Osteoblast (primary cell): ENCODE measurements at regions not wholly inside any gene's neighbourhood (a gene's known extent, or its start where the extent isn't known, plus 50 kb on each side); places are given as distances from the start of the nearest gene placed in this dataset.

Experiments
- DNase-seq: peaks from one replicate; pipeline ENCODE4 v3.0.0; 2011; ENCODE audit warnings: low spot score, mixed read lengths; ENCODE audit not compliant: insufficient read length; ENCODE audit errors: missing footprints
- H2AFZ ChIP-seq: 2 replicates; pipeline ENCODE4 v1.6.0; 2011; ENCODE audit warnings: mild to moderate bottlenecking, low read length
- H3K27ac ChIP-seq: 2 replicates; pipeline ENCODE4 v1.5.1; 2011; ENCODE audit warnings: mild to moderate bottlenecking, low read depth, low read length, moderate library complexity
- H3K27me3 ChIP-seq: 2 replicates; pipeline ENCODE4 v1.6.0; 2012; ENCODE audit warnings: mild to moderate bottlenecking, control low read depth, inconsistent platforms, low read length, moderate library complexity; ENCODE audit not compliant: insufficient read depth
- H3K36me3 ChIP-seq: 2 replicates; pipeline ENCODE4 v1.5.1; 2011; ENCODE audit warnings: mild to moderate bottlenecking, low read length, control low read depth, moderate library complexity; ENCODE audit not compliant: insufficient read depth
- H3K4me1 ChIP-seq: 2 replicates; pipeline ENCODE4 v1.5.1; 2011; ENCODE audit warnings: mild to moderate bottlenecking, low read length, control low read depth, moderate library complexity; ENCODE audit not compliant: insufficient read depth
- H3K4me2 ChIP-seq: 2 replicates; pipeline ENCODE4 v1.6.0; 2011; ENCODE audit warnings: mild to moderate bottlenecking, low read length; ENCODE audit not compliant: insufficient read depth
- H3K4me3 ChIP-seq: fragments of 200-600 bp; sonication (generic); 3 replicates; pipeline ENCODE4 v1.5.1; 2012; ENCODE audit warnings: mild to moderate bottlenecking, low read length, inconsistent platforms; ENCODE audit not compliant: insufficient read depth
- H3K79me2 ChIP-seq: 2 replicates; pipeline ENCODE4 v1.6.0; 2012; ENCODE audit warnings: mild to moderate bottlenecking, low read length, control low read depth, inconsistent platforms; ENCODE audit not compliant: insufficient read depth
- H3K9me3 ChIP-seq: 2 replicates; pipeline ENCODE4 v1.5.1; 2011; ENCODE audit warnings: low read depth, low read length, control low read depth
- H4K20me1 ChIP-seq: 2 replicates; pipeline ENCODE4 v1.6.0; 2012; ENCODE audit warnings: mild to moderate bottlenecking, low read length, control low read depth; ENCODE audit not compliant: insufficient read depth
- TF ChIP-seq, protein P1 (sequence below): IDR thresholded peaks from 2 replicates; pipeline ENCODE4 v1.5.1; 2011; ENCODE audit warnings: mild to moderate bottlenecking, low read depth, low read length, moderate library complexity; ENCODE audit errors: extremely low read depth

DNA sequence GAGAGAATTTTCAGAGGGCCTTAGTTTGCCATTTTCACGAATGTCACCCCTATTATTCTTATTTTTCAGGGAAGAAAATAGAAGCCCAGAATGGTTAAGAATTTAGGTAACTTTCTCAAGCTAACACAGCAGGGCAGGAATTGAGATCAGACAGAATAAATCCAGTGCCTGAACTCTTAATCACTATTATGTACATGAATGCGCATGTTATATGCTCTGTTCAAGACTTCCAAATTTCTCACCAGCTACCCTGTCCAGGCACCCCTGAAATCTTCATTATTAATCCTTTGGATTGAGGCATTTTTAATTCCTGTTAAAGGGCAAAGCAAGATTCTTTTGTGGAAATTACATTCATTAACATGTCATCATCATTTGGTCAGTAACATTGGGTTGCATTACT, 218.4 kb downstream of the ACTR3 start:
- no peaks in the 10 kb centered on the region for H3K27me3 ChIP-seq
- H4K20me1 ChIP-seq, result no peaks in the 10 kb centered on the region
- no peak for DNase-seq
- no peaks in the 10 kb centered on the region for H3K4me1 ChIP-seq
- TF ChIP-seq, protein P1, sequence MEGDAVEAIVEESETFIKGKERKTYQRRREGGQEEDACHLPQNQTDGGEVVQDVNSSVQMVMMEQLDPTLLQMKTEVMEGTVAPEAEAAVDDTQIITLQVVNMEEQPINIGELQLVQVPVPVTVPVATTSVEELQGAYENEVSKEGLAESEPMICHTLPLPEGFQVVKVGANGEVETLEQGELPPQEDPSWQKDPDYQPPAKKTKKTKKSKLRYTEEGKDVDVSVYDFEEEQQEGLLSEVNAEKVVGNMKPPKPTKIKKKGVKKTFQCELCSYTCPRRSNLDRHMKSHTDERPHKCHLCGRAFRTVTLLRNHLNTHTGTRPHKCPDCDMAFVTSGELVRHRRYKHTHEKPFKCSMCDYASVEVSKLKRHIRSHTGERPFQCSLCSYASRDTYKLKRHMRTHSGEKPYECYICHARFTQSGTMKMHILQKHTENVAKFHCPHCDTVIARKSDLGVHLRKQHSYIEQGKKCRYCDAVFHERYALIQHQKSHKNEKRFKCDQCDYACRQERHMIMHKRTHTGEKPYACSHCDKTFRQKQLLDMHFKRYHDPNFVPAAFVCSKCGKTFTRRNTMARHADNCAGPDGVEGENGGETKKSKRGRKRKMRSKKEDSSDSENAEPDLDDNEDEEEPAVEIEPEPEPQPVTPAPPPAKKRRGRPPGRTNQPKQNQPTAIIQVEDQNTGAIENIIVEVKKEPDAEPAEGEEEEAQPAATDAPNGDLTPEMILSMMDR, result no peak
- no peak overlapping the region for H3K4me2 ChIP-seq
- H3K36me3 ChIP-seq, result no peaks in the 10 kb centered on the region
- H2AFZ ChIP-seq, result no peak overlapping the region
- H3K9me3 ChIP-seq, result no peaks in the 10 kb centered on the region
- H3K27ac ChIP-seq, result no peak overlapping the region
- H3K79me2 ChIP-seq, result no peaks in the 10 kb centered on the region
- no peak overlapping the region for H3K4me3 ChIP-seq

DNA sequence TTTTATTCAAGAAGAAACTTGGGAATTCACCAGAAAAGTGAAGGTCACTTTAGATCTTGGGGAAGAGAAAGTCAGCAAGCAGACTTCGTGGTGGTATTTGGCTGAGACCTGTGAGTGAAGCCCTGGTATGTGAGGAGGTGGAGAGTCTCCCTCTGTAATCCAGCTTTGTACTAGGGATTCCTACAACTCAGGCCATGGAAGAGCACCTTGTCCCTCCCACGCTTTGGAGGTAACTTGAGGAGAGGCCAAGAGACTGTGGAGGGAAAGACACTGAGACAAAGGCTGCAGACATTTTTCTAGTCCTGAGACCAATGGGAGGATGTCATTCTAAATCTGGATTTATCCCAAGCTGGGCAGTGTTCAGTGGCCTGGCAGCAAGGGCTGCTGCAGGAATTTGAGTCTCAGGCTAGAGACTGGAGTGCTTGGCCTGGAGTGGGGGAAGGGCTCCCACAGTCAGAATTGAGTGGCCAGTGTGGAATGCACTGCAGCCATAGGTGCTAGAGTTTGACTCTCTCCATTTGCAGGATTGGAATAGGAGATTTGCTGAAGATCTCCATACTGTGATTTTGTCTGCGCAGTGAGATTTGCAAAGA, 219.0 kb downstream of the ACTR3 start:
- Histone ChIP-seq H3K9me3 (no peaks in the 10 kb centered on the region), H3K27me3 (no peaks in the 10 kb centered on the region), H3K36me3 (no peaks in the 10 kb centered on the region), H3K4me1 (no peaks in the 10 kb centered on the region), H2AFZ (no peak overlapping the region), H3K4me2 (no peak overlapping the region), H3K4me3 (no peak overlapping the region), H3K27ac (no peak overlapping the region), H3K79me2 (no peaks in the 10 kb centered on the region), H4K20me1 (no peaks in the 10 kb centered on the region)
- DNase-seq, result no peak
- TF ChIP-seq, protein P1, result no peak

DNA sequence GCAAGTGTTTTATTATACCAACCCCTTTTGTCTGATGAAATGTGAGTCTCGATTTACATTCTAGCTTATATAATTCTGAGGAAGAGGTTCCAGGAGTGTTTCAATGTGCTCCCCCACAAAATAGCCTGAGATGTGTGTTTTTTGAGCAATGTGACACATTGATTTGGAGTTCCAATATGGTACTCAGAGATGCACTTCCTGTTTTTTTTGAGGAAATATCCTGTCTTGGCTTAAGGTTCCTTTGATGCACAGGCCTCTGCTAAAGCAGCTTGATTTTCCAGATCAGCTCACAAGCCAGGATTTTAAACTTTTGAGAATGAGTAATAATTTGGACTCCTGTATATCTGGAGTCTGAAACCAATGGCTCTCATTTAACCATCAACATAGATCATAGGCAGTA, 221.4 kb downstream of the ACTR3 start:
- no peaks in the 10 kb centered on the region for H3K36me3 ChIP-seq
- DNase-seq, result no peak
- H3K27me3 ChIP-seq, result no peaks in the 10 kb centered on the region
- H4K20me1 ChIP-seq, result no peaks in the 10 kb centered on the region
- H3K79me2 ChIP-seq, result no peaks in the 10 kb centered on the region
- H3K9me3 ChIP-seq, result no peaks in the 10 kb centered on the region
- no peak overlapping the region for H3K4me3 ChIP-seq
- TF ChIP-seq, protein P1, result no peak
- H3K4me1 ChIP-seq, result no peaks in the 10 kb centered on the region
- H3K27ac ChIP-seq, result no peak overlapping the region
- H2AFZ ChIP-seq, result no peak overlapping the region
- H3K4me2 ChIP-seq, result no peak overlapping the region

DNA sequence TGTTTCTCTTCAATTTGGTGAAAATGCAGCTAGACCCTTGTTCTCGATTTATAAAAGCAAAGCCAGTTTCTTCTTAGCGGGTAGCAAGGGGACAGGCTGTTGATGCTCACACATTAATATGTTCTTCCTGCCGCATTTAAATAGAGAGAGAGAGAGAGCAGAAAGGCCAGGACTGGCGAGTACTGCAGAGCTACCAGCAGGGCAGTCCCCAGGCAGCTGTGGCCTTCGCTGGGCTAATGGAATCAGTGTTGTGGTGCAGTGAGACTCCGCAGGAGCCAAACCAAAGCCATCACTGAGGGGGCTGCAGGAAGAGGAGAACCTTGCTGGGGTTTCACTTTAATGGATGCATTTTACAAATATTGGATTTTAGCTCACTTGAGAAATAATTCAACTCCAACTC, 223.6 kb downstream of the ACTR3 start:
- no peak overlapping the region for H2AFZ ChIP-seq
- TF ChIP-seq, protein P1, result no peak
- H3K4me3 ChIP-seq, result no peak overlapping the region
- H3K27ac ChIP-seq, result no peak overlapping the region
- no peaks in the 10 kb centered on the region for H3K9me3 ChIP-seq
- H3K79me2 ChIP-seq, result no peaks in the 10 kb centered on the region
- H3K4me2 ChIP-seq, result no peak overlapping the region
- H4K20me1 ChIP-seq, result no peaks in the 10 kb centered on the region
- no peaks in the 10 kb centered on the region for H3K27me3 ChIP-seq
- H3K36me3 ChIP-seq, result no peaks in the 10 kb centered on the region
- DNase-seq, result no peak
- no peaks in the 10 kb centered on the region for H3K4me1 ChIP-seq
